ENCODE measurements at regions not wholly inside any gene's neighbourhood (a gene's known extent, or its start where the extent isn't known, plus 50 kb on each side); places are given as distances from the start of the nearest gene placed in this dataset.

DNA sequence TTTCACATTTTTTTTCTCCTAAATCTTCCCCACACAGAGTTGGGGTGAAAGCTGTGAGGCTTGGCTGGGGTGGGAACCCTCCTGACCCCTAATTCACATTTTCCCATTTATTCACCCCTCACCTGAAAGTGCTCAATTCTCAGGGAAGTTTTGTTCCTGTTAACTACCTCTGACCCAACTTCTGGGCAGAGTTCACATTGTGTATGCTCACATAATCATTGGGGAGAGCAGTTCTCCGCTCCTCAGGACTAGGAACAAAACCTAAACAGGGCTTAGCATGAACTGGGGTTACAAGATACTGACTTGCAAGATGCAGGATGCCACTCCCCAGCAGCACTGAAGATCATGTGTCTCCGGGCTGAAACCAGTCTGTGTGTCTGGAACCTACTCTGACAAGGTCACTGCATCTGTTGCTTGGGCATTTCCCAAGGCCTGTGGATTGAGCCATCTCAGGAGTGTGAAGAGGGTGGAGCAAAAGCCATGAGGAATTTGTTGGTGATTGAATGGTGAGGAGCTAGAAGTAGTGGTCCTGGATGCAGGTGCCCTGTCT, 258.1 kb upstream of the IGFBP3 start:
- DNase-seq = no peak

DNA sequence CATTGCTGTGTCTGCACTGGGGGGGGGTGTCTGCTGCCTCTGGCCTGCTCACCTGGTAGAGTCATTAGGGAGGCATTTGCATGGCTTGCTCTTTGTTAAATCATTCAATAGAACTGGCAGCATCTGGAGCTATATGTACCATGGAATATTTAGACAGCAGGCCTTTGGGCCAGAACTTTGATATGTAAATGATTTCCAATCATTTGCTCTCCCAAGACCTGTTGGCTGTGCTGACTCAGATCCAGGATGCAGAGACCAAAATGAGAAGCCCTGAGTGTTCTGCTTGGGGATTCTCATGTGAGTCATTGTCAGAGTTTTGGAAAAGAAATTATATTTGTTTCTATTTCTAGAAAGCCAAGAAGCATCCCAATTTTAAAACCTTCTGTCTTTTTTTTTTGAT, 257.6 kb upstream of the IGFBP3 start:
- DNase-seq = no peak

DNA sequence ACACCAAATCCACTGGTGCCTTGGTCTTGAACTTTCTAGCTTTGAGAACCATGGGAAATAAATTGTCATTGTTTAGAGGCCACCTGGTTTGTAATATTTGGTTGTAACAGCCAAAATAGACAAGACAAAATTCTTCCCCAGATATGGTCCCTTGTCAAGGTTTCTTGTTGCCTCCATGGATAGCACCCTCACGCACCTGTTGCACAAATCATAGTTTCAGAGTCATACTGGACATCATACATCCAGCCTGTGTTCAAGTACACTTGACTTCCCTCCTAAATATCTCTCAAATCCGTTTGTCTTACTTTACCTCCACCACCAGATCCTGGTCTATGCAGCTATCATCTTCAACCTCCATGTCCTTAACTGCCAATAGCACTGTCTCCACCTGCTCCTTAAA, 256.7 kb upstream of the IGFBP3 start:
- DNase-seq = no peak

DNA sequence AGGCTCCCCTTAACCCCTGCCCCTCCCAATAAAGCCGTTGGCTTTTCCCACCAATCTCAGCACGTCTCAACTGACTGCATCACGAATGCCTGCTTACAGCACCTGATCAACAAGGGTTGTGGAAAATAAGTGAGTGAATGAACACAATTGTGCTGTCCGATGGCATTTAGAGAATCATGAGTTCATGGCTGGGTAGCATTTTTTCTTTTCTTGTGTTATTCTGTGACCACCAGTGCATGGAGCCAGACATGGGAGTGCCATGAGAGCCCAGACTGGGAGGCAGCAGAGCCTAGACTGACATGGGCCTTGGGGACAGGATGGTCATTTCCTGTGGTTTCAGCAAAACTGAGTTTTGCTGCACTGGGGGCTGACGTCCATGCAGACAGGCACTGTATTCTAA, 254.1 kb upstream of the IGFBP3 start:
- no peak for DNase-seq

DNA sequence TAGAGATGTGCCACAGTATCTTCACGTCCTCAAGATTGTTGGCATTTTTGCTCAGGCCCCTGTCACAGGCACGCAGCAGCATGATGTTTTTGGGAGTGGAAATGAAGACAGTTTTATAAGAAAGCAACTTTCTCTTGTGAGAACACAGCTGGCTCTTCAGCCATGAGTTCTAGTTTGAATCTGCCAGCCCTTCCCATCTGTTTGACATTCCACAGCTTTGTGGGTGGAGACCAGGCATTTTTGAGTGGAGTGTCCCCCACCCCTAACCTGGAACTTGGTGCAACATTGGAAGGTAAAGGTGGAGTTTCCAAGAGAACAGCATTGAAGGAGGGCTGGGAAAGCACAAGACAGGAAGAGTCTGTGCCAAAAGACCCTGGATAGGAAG, 253.1 kb upstream of the IGFBP3 start:
- DNase-seq = no peak

DNA sequence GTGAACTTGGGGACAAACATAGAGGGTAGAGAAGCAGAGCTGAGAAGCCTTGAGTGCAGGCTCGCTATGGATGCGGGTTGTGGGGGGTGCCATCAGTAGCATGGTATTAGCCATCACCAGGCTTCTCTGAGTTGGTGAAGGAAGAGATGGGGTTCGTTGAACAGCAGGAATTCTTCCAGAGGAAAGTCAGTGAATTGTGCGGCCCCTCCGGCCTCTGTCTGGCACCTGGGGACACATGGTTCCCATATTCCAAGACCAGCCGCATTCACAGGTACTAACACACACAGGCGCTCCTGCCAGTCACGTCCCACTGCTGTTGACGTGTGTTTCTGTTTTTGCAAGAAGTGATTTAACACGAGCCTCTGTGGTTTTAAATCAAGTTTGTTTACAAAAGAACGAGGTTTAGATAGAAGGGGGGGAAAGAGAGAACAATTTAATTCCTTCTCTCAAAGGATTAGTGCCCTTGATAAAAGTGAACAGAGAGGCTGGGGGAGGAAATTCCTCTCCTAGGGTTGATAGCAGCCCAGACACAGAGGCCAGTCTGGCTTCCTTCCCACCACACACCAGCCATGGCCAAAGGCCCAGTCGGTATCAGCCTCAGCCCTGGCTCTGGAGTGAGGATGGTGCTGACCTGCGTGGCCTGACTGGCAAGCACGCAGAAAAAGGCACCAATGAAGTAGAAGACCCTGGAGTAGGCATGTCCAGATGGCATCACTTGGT, 252.6 kb upstream of the IGFBP3 start:
- DNase-seq = no peak

DNA sequence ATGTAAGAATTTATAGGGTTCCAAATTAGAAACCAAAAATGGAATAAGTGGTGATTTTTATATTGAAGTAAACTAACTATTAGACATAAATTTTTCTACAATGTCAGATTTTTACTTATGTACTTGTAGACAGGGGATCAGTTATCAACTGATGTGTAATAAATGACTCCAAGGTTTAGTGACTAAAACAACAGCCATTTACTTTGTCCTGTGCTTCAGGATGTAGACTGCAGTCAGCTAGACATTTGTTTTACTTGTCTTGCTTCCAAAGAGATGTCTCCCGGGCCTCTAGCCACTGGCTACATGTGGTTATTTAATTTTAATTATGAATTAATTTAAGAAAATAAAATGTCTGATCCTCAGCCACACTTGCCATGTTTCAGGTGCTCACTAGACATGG, 249.7 kb upstream of the IGFBP3 start:
- DNase-seq = no peak

DNA sequence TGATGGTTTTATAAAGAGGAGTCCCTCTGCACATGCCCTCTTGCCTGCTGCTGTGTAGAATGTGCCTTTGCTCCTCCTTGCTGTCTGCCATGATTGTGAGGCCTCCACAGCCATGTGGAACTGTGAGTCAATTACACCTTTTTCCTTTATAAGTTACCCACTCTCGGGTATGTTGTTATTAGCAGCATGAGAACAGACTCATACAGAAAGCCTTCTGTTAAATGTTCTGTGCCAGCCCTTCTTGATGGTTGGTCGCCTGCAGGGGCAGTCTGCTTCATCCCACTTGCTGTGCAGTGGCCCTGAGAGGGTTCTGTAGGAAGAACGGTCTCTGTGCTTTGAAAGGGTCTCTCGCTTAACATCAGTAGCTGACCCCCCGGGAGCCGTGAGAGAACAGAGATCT, 248.9 kb upstream of the IGFBP3 start:
- DNase-seq = no peak

DNA sequence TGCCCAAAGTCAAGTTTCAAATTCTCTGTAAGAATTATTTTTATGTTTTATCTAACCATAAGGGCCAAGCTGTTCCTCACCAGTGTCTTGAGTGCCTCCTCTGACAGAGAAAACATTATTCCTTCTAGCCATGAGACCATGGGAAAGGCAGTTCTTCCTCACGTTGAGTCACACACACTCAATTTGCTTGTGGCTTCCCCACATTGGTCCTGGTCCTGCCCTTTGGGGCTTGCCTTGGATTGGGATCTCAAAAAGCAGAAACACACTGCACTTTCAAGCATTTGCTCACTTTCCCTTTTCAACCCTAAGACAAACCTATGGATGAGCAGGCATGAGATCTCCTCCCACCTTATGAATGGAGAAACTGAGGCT, 248.3 kb upstream of the IGFBP3 start:
- no peak for DNase-seq

DNA sequence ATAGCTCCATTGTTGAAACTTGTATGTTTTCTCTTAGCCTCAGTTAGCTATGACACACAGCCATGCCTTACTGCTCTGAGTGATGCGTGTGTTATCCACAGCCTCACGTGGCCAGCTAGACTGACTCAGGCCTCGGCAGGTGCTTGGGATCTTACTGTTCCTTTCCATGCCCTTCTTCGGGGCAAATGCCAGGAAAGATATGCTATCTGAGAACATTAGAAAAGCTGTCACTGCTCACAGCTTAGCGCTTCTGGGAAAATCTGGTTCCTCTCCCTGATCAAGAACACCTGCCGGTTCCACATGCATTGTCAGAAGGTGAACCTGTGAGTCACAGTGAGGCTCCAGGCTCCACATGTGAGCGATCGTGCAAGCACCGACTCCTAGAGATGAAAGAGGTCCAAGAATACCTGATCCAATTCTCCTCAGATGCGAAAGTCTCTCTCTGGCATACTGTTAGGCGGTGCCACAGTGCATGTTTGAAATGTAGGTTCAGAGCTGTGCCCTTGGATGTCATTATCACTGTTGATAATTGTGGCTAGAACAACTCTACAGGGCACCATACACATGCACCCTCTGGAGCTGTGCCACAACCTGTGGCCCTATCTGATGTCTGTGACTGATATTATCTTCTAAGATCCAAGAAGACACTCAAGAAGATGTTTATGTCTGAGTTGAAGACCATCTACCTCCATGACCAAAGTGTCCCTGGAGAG, 247.8 kb upstream of the IGFBP3 start:
- DNase-seq = no peak

DNA sequence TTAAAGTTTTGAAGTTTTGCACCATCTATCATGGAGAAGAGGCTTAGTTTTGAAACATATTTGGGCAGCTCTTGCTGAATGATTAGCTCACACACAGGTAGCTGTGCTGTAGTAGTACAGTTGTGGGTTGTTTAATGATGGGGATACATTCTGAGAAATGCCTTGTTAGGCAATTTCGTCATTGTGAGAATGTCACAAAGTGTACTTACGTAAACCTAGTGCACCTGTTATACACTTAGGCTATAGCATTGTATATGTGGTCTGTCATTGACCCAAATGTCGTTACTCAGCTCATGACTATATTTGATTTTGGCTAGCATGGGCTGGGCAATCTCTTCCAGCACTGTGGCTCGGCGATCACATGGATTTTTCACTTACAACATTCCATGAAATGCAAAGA, 247.2 kb upstream of the IGFBP3 start:
- DNase-seq = no peak

DNA sequence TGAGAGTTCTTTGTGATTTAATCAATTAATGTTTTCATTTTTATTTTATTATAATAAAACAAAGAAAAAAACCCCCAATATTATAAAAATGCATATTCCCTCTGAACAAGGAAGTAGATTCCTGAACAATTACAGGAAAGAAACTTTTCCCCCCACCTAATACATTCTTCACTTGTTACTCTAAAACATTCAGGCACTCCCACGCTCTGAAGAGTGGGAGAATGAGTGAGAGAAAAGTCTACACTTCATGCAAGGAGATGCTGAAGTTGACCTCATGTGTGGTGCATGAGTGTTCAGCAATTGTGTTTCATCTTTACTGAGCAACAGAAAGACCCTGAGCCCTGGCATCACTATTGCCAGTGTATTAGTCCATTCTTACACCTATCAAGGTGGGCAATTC, 244.2 kb upstream of the IGFBP3 start:
- no peak for DNase-seq

DNA sequence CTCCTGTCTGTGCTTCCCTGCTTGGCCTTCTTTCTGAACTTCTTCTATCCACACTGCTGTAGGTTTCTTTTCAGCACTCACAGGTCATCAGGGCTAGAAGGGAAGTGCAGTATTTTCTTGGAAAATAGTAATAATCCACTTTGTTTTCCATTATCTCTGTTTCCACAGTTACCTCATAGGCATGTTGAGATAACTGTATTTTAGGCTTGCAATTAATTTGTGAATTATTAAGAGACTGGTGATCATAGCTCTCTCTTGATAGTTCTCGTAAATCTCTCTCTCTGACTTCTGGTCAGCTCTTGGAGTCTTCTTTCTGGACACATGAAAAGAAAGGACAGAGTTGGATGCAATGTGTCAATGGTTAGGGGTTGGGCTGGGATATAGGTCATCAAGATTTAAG, 243.6 kb upstream of the IGFBP3 start:
- DNase-seq = no peak

DNA sequence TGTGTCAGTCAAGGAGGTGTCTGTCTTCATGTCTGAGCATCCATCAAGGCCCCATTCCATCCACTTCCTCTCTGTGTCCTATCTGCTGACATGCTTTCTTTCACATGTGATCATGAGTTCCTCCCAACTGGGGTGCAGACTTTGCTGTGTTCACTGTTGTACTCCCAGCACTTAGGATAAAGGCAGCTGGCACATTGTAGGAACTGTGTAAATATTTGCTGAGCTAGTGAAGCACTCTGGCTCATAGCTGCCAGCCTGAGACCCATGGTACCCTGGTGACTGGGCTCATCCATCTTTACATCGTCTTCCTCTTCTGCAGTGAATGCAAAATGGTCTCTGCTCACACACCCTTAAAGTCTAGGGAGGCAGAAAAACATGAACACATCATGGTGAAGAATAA, 242.2 kb upstream of the IGFBP3 start:
- no peak for DNase-seq

DNA sequence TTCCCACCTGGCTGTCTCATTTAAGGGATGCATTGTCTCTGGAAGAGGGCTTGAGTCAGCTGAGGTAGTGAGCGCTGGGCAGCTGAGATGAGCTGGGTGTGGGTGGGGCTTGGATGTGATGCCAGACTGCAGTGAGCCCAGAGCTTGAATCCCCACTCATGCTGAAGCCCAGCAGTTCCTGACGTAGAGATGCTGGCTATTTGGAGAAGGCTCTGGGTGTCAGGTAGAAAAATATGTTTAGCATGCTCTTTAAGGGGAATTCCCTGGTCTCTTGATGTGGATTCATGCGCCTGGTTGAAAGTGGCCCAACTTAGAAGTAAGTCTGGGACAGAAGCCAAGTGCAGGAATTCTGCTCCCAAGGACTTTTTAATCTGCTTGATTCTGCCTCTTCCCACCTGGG, 241.5 kb upstream of the IGFBP3 start:
- DNase-seq = no peak

DNA sequence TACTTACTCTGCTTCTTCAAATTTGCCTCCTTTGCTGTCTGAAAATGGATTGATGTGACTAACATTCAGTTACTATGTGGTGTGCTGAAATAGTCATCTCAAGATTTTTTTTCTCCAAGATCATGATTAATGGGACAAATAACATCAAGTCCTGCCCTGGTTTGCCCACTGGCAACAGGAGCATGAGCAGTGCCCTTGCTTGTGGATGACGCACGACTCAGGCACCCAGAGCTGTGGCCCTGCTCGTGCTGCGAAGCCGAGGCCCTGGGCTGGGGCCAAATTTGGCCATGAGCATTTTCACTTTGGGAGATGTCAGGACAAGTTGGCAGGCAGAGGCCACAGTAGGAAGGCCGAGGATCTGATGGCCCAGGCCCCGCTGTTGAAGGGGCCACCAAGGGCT, 239.8 kb upstream of the IGFBP3 start:
- DNase-seq = no peak

DNA sequence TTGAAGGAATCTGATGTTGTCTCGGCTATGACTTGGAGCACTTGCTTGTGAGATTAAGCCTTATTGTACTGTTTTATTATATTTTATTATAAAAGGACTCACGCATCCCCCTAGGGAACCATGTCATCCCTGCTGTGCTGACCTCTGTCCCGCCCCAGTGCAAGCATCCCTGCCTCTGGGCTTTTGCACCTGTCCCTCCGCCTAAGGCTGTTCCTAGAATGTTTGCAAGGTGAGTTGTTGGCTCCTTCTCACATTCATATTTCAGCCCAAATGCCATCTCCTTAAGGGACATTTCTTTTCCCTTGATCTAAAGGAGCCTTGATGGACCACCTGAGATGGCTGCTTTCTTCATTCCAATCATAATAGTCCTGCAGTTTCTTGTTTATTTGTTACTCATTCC, 236.9 kb upstream of the IGFBP3 start:
- DNase-seq = no peak

DNA sequence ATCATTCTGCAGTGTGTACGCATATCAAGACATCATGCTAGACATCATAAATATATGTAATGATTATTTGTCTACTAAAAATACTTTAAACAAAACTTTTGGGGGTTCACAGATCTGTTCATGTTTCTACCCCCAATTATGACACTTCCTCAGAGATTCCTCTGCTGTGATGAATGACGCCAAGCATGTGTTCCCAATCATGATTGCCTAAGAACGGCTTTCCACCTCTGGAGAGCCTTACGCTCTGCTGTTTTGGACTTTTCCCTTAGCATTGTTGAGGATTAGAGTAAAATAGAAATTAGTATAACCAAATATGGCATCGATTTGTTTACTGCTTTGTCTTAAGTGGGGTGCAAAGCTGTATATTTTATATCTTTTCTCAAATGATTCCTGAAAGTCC, 236.3 kb upstream of the IGFBP3 start:
- no peak for DNase-seq

DNA sequence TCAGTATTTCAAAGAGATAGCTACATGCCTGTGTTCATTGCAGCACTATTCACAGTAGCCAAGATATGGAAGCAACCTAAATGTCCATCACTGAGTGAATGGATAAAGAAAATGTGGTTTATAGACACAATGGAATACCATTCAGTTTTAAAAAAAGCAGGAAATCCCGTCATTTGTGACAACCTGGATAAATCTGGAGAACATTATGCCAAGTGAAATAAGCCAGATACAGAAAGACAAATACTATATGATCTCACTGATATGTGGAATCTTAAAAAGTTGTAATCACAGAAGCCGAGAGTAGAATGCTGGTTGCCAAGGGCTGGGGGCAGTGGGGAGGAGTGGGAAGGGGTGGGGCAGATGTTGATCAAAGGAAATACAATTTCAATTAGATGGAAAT, 235.8 kb upstream of the IGFBP3 start:
- no peak for DNase-seq

DNA sequence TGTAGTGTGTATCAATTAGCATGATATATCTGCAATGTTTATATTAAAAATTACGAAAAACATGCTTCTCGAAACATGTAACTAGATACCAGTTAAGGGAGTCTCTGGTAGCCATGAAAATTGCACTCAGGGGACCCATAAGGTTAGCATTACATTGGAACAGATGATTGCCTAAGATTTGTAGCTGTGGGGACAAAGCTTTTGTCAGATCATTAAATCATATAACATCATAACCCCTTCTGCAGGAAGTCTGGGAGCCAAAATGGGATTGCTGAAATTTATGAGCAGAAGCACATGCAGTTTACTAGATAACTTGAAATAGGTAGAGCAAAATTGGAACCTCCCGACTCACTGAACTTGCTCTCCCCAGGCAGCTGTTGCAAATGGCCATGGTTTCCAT, 235.0 kb upstream of the IGFBP3 start:
- no peak for DNase-seq

DNA sequence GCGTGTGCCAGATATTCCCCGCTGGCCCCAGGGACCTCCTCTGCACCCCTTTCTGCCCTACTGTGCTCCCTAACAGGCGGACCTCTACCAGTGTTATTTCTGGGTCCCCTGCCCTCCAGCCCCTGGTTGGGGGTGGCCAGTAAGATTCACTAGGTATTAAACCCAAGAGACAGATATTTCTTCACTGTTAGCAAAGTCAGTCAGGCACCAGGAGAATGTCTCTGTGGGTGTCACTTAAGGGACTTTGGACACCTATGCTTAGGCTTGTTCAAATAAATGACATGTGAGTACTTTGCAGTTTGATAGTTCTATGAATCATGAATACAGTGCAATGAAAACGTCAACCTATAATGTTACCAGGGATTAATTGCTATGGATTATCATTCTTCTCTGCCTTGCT, 234.3 kb upstream of the IGFBP3 start:
- DNase-seq = no peak

DNA sequence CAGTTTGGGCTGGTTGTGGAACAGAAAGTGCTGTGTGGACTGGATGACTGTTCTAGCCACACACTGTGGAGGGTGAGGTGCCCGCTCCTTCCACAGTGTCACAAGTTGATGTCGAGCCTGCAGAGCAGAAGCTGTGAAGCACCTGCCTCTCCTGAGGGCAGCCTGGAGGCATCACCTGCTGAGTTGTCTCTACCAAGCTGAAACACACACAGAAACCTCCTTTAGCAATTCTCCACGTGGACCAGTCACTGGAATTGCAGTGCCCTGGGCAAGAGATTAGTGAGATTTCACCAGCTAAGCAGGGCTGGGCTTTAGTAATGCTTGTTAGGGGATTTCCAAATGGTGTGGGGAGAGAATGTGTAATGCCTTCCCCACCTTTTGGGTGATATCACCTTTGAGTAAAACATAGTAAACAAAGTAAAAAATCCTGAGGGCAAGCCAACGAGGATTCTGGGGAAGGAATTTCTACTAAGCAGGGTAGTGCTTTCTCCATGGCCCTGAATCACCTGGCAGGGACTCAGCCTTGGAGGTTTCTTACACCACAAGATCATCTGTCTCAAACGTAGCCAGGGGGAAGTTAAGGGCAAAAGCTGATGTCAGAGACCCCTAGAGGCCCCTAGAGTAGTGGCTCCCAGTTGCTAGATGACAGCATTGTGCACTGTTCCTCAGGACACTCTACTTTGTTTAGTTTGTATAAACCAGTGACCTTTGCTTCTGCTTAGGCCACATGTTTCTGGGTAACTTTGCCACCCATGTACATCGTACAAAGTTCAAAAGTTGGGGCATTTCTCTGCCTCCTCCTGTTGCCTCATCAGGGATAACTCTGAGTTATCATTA, 233.1 kb upstream of the IGFBP3 start:
- DNase-seq = peak in 1 of 5 experiments; percentile 13

DNA sequence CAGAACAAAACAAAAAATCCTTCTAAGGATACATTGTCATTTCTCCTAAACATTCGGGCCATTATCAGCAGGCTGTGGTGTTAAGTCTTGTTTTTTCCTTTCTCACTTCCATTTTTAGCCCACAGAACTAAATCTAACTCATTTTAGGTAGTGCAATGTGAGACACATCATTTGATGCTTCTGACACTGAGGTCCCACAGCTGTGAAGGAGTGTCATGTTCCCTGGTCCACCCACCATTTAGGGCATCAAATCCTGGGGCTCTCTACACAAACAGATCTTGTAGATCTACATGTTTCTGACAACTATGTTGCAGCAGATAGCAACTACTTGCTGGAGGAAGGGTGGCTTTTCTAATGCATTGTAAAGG, 232.5 kb upstream of the IGFBP3 start:
- DNase-seq = no peak

DNA sequence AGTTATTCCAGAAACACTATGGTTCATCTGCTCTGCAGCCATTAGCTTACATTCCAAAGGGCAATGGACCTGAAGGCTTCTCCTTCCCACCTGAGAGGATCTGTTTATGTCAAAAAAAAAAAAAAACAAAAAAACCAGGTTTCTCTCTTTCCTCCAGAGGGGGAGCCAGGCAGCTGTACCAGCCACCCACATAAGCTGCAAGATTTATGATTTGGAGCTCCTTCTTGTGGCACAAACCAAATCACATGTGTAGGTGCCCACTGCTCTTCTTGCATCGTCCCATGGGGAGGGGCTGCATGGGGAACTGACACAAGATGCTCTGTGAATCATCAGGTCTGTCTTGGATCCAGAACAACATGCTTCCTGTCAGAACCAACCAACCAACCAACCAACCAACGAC, 231.6 kb upstream of the IGFBP3 start:
- no peak for DNase-seq
